Glutamatergic neuron (in vitro differentiated cells): ENCODE measurements at regions not wholly inside any gene's neighbourhood (a gene's known extent, or its start where the extent isn't known, plus 50 kb on each side); places are given as distances from the start of the nearest gene placed in this dataset.
A peak's percentile ranks its signal among the peaks of the same experiment; 100 is the strongest.

Experiments
- DNase-seq: peaks from one replicate; pipeline ENCODE4 v3.0.0; 2022
- H3K27ac Mint-ChIP-seq: one replicate; pipeline ENCODE4 v1.8.0; 2020; ENCODE audit warnings: mild to moderate bottlenecking, mixed read lengths, inconsistent platforms; ENCODE audit not compliant: unreplicated experiment
- H3K27me3 Mint-ChIP-seq: one replicate; pipeline ENCODE4 v1.8.0; 2020; ENCODE audit warnings: mild to moderate bottlenecking, moderate library complexity, mixed read lengths, inconsistent platforms; ENCODE audit not compliant: unreplicated experiment
- H3K36me3 Mint-ChIP-seq: one replicate; pipeline ENCODE4 v1.8.0; 2020; ENCODE audit warnings: mild to moderate bottlenecking, mixed read lengths, inconsistent platforms; ENCODE audit not compliant: unreplicated experiment
- H3K4me1 Mint-ChIP-seq: one replicate; pipeline ENCODE4 v1.8.0; 2020; ENCODE audit warnings: mild to moderate bottlenecking, low read depth, mixed read lengths, inconsistent platforms; ENCODE audit not compliant: unreplicated experiment
- H3K4me3 Mint-ChIP-seq: one replicate; pipeline ENCODE4 v1.8.0; 2020; ENCODE audit warnings: mild to moderate bottlenecking, mixed read lengths, inconsistent platforms; ENCODE audit not compliant: unreplicated experiment
- H3K9me3 Mint-ChIP-seq: one replicate; pipeline ENCODE4 v1.8.0; 2020; ENCODE audit warnings: mild to moderate bottlenecking, moderate library complexity, mixed read lengths, inconsistent platforms; ENCODE audit not compliant: unreplicated experiment
- TF ChIP-seq, protein P1 (sequence below): fragments of 200-600 bp; sonication (generic); IDR thresholded peaks from one replicate; pipeline ENCODE4 v1.5.0; 2021; ENCODE audit not compliant: partially characterized antibody, unreplicated experiment

DNA sequence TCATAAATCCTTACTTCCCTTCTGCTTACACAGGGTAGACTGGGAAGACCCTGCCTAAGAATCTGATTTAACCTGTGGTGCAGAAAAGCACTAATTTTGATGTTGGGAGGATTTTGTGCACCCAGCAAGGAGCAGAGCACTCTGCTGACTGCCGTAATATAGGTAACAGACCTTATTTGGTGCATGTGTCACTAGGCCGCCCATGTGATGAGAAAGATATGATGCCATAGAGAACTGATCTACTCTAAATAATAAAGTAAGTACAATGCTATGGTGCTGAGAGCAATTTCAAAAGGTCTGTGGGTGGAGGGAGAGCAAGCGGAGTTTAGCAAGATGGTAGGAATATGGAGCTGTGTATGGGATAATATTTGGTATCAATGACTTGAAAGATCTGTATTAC, 1663.6 kb upstream of the SEL1L start:
- no peak overlapping the region for H3K4me3 Mint-ChIP-seq
- TF ChIP-seq, protein P1, sequence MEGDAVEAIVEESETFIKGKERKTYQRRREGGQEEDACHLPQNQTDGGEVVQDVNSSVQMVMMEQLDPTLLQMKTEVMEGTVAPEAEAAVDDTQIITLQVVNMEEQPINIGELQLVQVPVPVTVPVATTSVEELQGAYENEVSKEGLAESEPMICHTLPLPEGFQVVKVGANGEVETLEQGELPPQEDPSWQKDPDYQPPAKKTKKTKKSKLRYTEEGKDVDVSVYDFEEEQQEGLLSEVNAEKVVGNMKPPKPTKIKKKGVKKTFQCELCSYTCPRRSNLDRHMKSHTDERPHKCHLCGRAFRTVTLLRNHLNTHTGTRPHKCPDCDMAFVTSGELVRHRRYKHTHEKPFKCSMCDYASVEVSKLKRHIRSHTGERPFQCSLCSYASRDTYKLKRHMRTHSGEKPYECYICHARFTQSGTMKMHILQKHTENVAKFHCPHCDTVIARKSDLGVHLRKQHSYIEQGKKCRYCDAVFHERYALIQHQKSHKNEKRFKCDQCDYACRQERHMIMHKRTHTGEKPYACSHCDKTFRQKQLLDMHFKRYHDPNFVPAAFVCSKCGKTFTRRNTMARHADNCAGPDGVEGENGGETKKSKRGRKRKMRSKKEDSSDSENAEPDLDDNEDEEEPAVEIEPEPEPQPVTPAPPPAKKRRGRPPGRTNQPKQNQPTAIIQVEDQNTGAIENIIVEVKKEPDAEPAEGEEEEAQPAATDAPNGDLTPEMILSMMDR: no peak
- no peaks in the 10 kb centered on the region for H3K36me3 Mint-ChIP-seq
- no peak for DNase-seq
- no peak overlapping the region for H3K27ac Mint-ChIP-seq
- no peaks in the 10 kb centered on the region for H3K27me3 Mint-ChIP-seq
- peaks cover 2% of the 10 kb centered on the region for H3K9me3 Mint-ChIP-seq
- no peaks in the 10 kb centered on the region for H3K4me1 Mint-ChIP-seq

DNA sequence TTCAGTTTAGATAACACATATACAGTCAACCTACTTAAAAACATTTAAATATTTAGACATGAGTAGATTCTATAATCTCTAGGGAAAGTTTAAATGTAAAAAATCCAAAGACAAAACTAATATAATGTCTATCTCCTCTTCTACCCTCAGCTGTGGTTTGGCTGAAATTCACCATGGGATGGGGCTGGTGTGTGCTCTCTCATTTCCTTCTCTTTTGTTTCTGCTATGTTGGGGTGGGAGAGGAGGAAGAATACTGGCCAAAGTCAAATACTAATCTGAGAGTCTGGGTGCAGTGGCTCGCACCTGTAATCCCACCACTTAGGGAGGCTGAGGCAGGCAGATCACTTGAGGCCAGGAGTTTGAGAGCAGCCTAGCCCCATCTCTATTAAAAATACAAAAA, 1673.9 kb upstream of the SEL1L start:
- H3K9me3 Mint-ChIP-seq: no peaks in the 10 kb centered on the region
- H3K4me1 Mint-ChIP-seq: no peaks in the 10 kb centered on the region
- TF ChIP-seq, protein P1: no peak
- peaks cover 1% of the 10 kb centered on the region for H3K27me3 Mint-ChIP-seq
- no peak for DNase-seq
- H3K36me3 Mint-ChIP-seq: no peaks in the 10 kb centered on the region
- no peak overlapping the region for H3K4me3 Mint-ChIP-seq
- no peak overlapping the region for H3K27ac Mint-ChIP-seq

GRCh38 chr14:83208341-83208740, 1674.7 kb upstream of the SEL1L start:
- Mint-ChIP-seq H3K27me3 (peaks cover 1% of the 10 kb centered on the region), H3K27ac (no peak overlapping the region), H3K36me3 (no peaks in the 10 kb centered on the region), H3K4me1 (no peaks in the 10 kb centered on the region), H3K9me3 (no peaks in the 10 kb centered on the region), H3K4me3 (no peak overlapping the region)
- DNase-seq: no peak
- TF ChIP-seq, protein P1: no peak

GRCh38 chr14:83217492-83217891, 1683.8 kb upstream of the SEL1L start:
- Mint-ChIP-seq H3K4me1 (no peaks in the 10 kb centered on the region), H3K27me3 (no peaks in the 10 kb centered on the region), H3K4me3 (no peak overlapping the region), H3K27ac (no peak overlapping the region), H3K9me3 (no peaks in the 10 kb centered on the region), H3K36me3 (no peaks in the 10 kb centered on the region)
- TF ChIP-seq, protein P1: no peak
- no peak for DNase-seq

GRCh38 chr14:83247924-83248639, 1714.4 kb upstream of the SEL1L start:
- H3K36me3 Mint-ChIP-seq: peaks cover 13% of the 10 kb centered on the region
- peak; percentile 39 for DNase-seq
- H3K4me1 Mint-ChIP-seq: peaks cover 17% of the 10 kb centered on the region
- TF ChIP-seq, protein P1: no peak
- H3K27me3 Mint-ChIP-seq: no peaks in the 10 kb centered on the region
- peaks cover 2% of the 10 kb centered on the region for H3K9me3 Mint-ChIP-seq
- H3K4me3 Mint-ChIP-seq: no peak overlapping the region
- no peak overlapping the region for H3K27ac Mint-ChIP-seq
